WTC11 (cell line): ENCODE measurements at regions not wholly inside any gene's neighbourhood (a gene's known extent, or its start where the extent isn't known, plus 50 kb on each side); places are given as distances from the start of the nearest gene placed in this dataset.

Experiments used
- ATF2 ChIP-seq: sonication (generic); formaldehyde crosslinking; IDR thresholded peaks from 2 replicates; pipeline ENCODE4 v1.8.1; 2022; ENCODE audit warnings: low read depth, missing genetic modification reagents, borderline replicate concordance
- CREB1 ChIP-seq: sonication (generic); formaldehyde crosslinking; IDR thresholded peaks from 2 replicates; pipeline ENCODE4 v1.8.0; 2023; ENCODE audit warnings: mild to moderate bottlenecking, missing genetic modification reagents
- CTCF ChIP-seq: fragments of 200-600 bp; IDR thresholded peaks from 2 replicates; pipeline ENCODE4 v1.8.0; 2022; ENCODE audit warnings: antibody characterized with exemption
- E2F1 ChIP-seq: sonication (generic); formaldehyde crosslinking; IDR thresholded peaks from 2 replicates; pipeline ENCODE4 v1.8.0; 2022; ENCODE audit warnings: mild to moderate bottlenecking, missing genetic modification reagents
- E2F5 ChIP-seq: sonication (generic); formaldehyde crosslinking; IDR thresholded peaks from 2 replicates; pipeline ENCODE4 v1.8.1; 2022; ENCODE audit warnings: mild to moderate bottlenecking, moderate library complexity, missing genetic modification reagents
- ESRRA ChIP-seq: sonication (generic); formaldehyde crosslinking; IDR thresholded peaks from 2 replicates; pipeline ENCODE4 v1.8.1; 2022; ENCODE audit warnings: mild to moderate bottlenecking, missing genetic modification reagents, borderline replicate concordance
- FOXK1 ChIP-seq: sonication (generic); formaldehyde crosslinking; IDR thresholded peaks from 2 replicates; pipeline ENCODE4 v1.8.0; 2022; ENCODE audit warnings: mild to moderate bottlenecking, moderate library complexity, missing genetic modification reagents
- MAX ChIP-seq: sonication (generic); formaldehyde crosslinking; IDR thresholded peaks from 2 replicates; pipeline ENCODE4 v1.8.0; 2022; ENCODE audit warnings: mild to moderate bottlenecking, missing genetic modification reagents
- SP1 ChIP-seq: sonication (generic); formaldehyde crosslinking; conservative IDR thresholded peaks from 2 replicates; pipeline ENCODE4 v1.8.1; 2022; ENCODE audit warnings: missing genetic modification reagents
- STAT6 ChIP-seq: sonication (generic); formaldehyde crosslinking; conservative IDR thresholded peaks from 2 replicates; pipeline ENCODE4 v1.8.1; 2023; ENCODE audit warnings: mild to moderate bottlenecking, low read depth, missing genetic modification reagents, moderate library complexity
- TEAD1 ChIP-seq: sonication (generic); formaldehyde crosslinking; IDR thresholded peaks from 2 replicates; pipeline ENCODE4 v1.8.0; 2022; ENCODE audit warnings: mild to moderate bottlenecking, missing genetic modification reagents
- TEAD4 ChIP-seq: sonication (generic); formaldehyde crosslinking; IDR thresholded peaks from 2 replicates; pipeline ENCODE4 v1.8.0; 2022; ENCODE audit warnings: mild to moderate bottlenecking, missing genetic modification reagents
- ZNF219 ChIP-seq: sonication (generic); formaldehyde crosslinking; IDR thresholded peaks from 2 replicates; pipeline ENCODE4 v1.8.0; 2023; ENCODE audit warnings: missing genetic modification reagents, mild to moderate bottlenecking, borderline replicate concordance
- ZNF425 ChIP-seq: fragments of 250-450 bp; sonication (Bioruptor Pico); conservative IDR thresholded peaks from 2 replicates; pipeline ENCODE4 v1.9.0; 2021; ENCODE audit warnings: mild to moderate bottlenecking

GRCh38 chr9:134967547-134967930, 49.8 kb upstream of the FCN1 start:
- no peak for TF ChIP-seq ATF2 (CRISPR knock-in tag)
- TF ChIP-seq MAX (CRISPR knock-in tag) = no peak
- TF ChIP-seq STAT6 (CRISPR knock-in tag) = no peak
- no peak for TF ChIP-seq CREB1 (CRISPR knock-in tag)
- TF ChIP-seq TEAD1 = no peak
- no peak for TF ChIP-seq ZNF425 (CRISPR knock-in tag)
- no peak for TF ChIP-seq CTCF
- TF ChIP-seq E2F5 (CRISPR knock-in tag) = no peak
- no peak for TF ChIP-seq FOXK1 (CRISPR knock-in tag)
- TF ChIP-seq ESRRA (CRISPR knock-in tag) = no peak
- no peak for TF ChIP-seq E2F1 (CRISPR knock-in tag)
- TF ChIP-seq SP1 (CRISPR knock-in tag) = no peak
- no peak for TF ChIP-seq TEAD4
- TF ChIP-seq ZNF219 (CRISPR knock-in tag) = no peak
